NCI-H82 (cell line): ENCODE measurements at regions not wholly inside any gene's neighbourhood (a gene's known extent, or its start where the extent isn't known, plus 50 kb on each side); places are given as distances from the start of the nearest gene placed in this dataset.
A peak's percentile ranks its signal among the peaks of the same experiment; 100 is the strongest.

ENCODE experiments used
- DNase-seq: peaks from one replicate; lab custom pipeline; 2025; lab: John Stamatoyannopoulos, UW

GRCh38 chr1:55928576-55928975 is 650.8 kb downstream of the PLPP3 start:
- no peak for DNase-seq

DNA sequence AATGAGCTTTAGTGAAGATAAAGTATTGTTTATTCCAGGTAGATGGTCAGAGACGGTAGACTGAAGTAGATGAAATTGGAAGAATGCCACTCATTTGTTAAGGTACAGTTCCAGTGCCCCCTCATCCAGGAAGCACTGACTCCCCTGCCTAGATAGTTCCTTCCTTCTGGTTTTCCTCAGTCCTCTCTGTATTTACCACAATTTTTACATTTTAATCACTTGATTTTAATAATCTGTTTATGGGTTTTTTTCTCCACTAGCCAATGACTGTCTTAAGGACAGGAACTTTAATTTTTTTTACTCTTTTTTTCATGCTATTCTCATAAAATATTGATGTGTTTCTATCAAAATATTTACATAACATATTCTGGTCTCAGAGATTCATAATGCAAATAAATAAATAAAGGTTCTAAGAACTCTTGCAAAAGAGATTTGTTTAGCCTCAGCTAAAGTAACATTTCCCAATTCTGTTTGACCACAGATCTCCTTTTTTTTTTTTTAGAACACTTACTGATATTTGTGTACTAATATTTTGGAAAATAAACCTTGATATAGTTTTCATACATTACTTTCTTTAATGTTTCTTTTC is 651.6 kb downstream of the PLPP3 start:
- no peak for DNase-seq

GRCh38 chr1:55926906-55927471 is 652.4 kb downstream of the PLPP3 start:
- DNase-seq, result no peak

DNA sequence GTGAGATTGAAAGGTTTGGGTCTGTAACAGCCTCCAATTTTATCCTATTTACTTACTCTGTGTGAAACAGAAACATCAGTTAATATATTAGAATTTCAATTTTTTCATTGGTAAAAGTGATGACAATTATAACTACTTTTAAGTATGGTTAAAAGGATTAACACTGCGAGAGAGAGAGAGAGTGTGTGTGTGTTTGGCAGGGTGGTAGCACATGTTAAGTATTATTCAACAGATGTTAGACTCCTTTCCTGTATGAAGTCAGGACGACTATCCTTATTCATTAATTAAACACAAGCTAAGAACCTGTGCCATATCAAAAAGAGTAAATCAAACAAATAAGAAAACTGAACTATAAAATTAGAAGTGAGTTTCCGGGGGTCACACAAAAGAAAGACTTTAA is 662.5 kb downstream of the PLPP3 start:
- peak; percentile 65 for DNase-seq

DNA sequence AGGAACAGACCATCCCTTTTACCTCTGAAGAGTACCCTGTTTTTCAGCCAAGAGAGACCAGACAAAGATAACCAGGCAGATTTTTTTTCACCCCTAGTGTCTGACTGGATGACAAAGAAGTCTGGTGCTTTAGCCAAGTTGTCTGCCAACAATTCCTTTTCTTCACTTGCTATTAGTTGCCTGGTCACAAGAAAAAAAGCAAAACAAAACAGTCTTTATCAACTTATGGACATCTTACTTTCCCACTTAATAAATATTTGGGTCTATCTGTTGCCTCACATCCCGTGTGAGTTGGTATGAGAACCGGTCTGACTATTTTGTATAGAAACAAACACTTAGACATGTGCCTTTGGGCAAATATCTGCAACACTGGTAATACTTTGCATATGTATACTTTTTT is 662.9 kb downstream of the PLPP3 start:
- DNase-seq, result no peak

DNA sequence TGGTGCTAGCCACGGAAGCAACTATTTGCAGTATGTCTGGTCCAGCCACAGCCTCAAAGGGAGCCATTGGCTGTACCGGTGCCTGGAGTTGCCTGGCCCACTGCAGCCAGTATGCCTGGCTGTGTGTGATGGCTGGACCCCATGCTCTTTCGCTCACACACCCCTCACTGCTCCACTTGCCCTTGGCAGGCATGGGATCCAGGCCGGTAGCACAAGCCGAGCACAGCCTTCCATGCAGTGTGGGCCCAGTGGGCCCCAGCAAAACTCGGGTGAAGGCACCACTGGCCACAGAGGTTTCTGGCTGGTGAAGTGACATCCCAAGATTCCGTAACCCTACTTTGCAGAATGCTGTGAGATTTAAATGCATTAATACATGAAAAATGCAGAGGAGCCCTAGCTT is 665.8 kb downstream of the PLPP3 start:
- no peak for DNase-seq

- DNase-seq, result no peak
These were observed 666.9 kb downstream of the PLPP3 start for GRCh38 chr1:55912438-55912837.

DNA sequence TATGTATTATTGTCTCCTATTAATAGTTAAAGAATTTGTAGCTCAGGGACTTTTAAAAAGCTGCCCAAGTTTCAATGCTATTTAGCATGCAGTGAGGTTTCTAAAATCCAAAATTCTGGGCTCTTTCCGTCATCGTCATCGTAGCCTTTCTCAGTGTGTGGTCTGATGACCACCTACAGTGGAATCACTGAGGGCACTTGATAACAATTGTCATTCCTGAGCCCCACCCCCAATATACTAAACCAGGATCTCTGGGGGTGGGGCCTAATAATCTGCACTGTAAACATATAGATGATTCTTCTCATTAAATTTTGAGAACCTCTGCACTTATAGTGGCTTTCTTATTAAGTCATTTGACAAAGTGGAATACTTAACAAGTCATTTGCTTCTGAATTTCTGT is 674.8 kb downstream of the PLPP3 start:
- DNase-seq, result no peak

GRCh38 chr1:55898181-55898580 is 681.2 kb downstream of the PLPP3 start:
- no peak for DNase-seq

DNA sequence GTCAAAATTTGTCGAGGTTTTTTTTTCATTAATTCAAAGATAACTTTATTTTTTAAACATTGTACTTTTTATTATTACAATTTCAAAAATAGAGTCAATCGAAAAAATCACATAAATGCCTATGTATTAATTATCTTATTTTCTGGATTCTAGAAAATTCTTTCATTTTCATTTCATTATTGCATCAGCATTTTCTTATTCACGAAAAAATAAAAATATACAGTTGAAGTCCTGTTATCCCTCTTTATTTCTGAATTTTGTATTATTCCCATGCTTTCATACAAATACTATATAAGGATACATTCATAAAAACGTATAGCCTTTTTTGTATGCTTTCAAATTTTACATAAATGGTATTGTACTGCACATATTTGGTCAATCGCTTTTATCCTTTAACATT is 681.0 kb upstream of the USP24 start:
- no peak for DNase-seq

DNA sequence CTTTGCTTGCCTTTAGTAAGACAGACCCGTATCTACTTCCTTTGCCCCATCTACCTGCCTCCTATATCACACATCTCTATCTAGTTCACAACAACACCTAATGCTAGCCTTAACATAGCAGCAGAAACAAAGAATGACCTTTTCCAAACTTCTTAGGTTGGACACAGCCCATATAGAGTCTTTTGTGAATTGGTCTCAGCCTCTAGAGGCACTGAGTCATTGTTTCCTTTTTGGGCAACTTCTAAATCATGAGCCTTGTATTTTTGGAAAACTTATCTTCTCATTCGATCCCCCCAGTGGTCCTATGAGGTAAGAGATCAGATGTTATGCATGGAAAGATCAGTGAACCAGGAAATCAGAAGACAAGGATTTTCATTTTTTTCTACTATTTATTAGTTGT is 679.4 kb upstream of the USP24 start:
- no peak for DNase-seq

DNA sequence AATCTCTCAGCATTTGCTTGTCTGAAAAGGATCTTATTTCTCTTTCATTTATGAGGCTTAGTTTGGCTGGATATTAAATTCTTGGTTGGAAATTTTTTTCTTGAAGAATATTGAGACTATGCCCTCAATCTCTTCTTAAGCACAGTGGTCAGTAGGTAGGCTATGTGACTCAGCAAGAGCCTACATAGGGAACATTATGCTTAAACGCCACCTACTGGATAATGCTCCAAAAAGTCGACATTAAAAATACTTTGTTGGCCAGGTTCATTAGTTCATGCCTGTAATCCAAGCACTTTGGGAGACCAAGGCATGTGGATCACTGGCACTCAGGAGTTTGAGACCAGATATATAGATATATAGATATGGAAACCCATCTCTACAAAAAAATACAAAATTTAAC is 678.0 kb upstream of the USP24 start:
- DNase-seq, result peak; percentile 69

GRCh38 chr1:55888685-55889317 is 673.6 kb upstream of the USP24 start:
- DNase-seq, result no peak

- DNase-seq, result peak; percentile 9
These were observed 671.9 kb upstream of the USP24 start for GRCh38 chr1:55886856-55887712.

- DNase-seq, result no peak
These were observed 670.5 kb upstream of the USP24 start for GRCh38 chr1:55885619-55886018.

- DNase-seq, result no peak
These were observed 667.8 kb upstream of the USP24 start for GRCh38 chr1:55882931-55883330.

DNA sequence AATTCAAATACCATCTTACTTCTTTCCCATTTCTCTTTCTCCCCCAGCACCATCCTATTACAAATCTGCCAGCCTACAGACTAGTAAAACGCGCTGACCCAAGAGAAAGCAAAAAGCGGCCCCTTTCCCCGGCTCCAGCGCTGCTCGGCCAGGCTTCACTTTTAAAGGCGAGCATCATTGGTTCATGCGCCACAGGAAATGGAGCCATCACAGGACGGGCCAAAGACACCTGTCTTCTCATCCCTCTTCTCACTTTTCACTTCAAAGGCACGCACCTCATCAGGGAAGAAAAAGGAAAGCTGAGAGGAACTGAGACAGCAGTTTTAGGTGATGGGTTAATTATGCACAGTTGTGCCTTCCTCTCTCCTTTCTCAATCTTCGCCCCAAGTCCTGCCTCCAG is 664.2 kb upstream of the USP24 start:
- DNase-seq, result no peak

- peak; percentile 9 for DNase-seq
These were observed 662.5 kb upstream of the USP24 start for GRCh38 chr1:55877437-55878232.

- no peak for DNase-seq
These were observed 661.3 kb upstream of the USP24 start for GRCh38 chr1:55876276-55877060.

GRCh38 chr1:55870106-55870505 is 654.9 kb upstream of the USP24 start:
- no peak for DNase-seq

GRCh38 chr1:55869065-55869464 is 653.9 kb upstream of the USP24 start:
- DNase-seq, result no peak
